Prostate gland (tissue), 2 donors: ENCODE measurements at regions not wholly inside any gene's neighbourhood (a gene's known extent, or its start where the extent isn't known, plus 50 kb on each side); places are given as distances from the start of the nearest gene placed in this dataset.

Experiments used
- CTCF ChIP-seq, 4 experiments: fragments of 200-600 bp in 2 of 4; fragments of 450-650 bp in 2 of 4; sonication (generic) in 2 of 4; IDR thresholded peaks; 1 replicate in 3 of 4; 2 replicates in 1 of 4; pipeline ENCODE4 v1.5.1; 2016 to 2019; ENCODE audit warnings: antibody characterized with exemption in 4 of 4, mild to moderate bottlenecking in 2 of 4, moderate library complexity in 2 of 4
- POLR2A ChIP-seq: fragments of 450-650 bp; IDR thresholded peaks from one replicate; pipeline ENCODE4 v1.6.1; 2016; ENCODE audit warnings: antibody characterized with exemption, mild to moderate bottlenecking
- POLR2AphosphoS5 ChIP-seq: sonication (generic); formaldehyde crosslinking; IDR thresholded peaks from one replicate; pipeline ENCODE4 v1.6.1; 2017; ENCODE audit warnings: antibody characterized with exemption

- TF ChIP-seq CTCF (IDR thresholded peaks at IDR 0.05) (no peak), POLR2AphosphoS5 (no peak), POLR2A (no peak)
Measured at GRCh38 chr17:14791221-14791620, 473.9 kb downstream of the PMP22 start.
